Left ventricle myocardium inferior (tissue), 1 donor: ENCODE measurements at regions not wholly inside any gene's neighbourhood (a gene's known extent, or its start where the extent isn't known, plus 50 kb on each side); places are given as distances from the start of the nearest gene placed in this dataset.

Experiments used
- DNase-seq: peaks from one replicate; pipeline ENCODE4 v3.0.0-alpha.2; 2020
- H3K27ac ChIP-seq: fragments of 200-600 bp; replicated peaks from 2 replicates; pipeline ENCODE4 v1.8.0; 2021
- H3K27me3 ChIP-seq: fragments of 200-600 bp; 2 replicates; pipeline ENCODE4 v1.8.0; 2021; ENCODE audit warnings: low read depth
- H3K36me3 ChIP-seq: fragments of 200-600 bp; 2 replicates; pipeline ENCODE4 v1.8.0; 2021
- H3K4me1 ChIP-seq: fragments of 200-600 bp; 2 replicates; pipeline ENCODE4 v1.8.0; 2021
- H3K4me3 ChIP-seq: fragments of 200-600 bp; 2 replicates; pipeline ENCODE4 v1.8.0; 2021; ENCODE audit warnings: mild to moderate bottlenecking, moderate library complexity
- H3K9me3 ChIP-seq: fragments of 200-600 bp; replicated peaks from 2 replicates; pipeline ENCODE4 v1.8.0; 2021
- intact Hi-C: fragments of 100-400 bp; cut with micrococcal nuclease; formaldehyde crosslinking; loops from one replicate; pipeline ENCODE4 v1.11.0; 2022
- TF ChIP-seq, protein P1 (sequence below): fragments of 200-600 bp; IDR thresholded peaks from 2 replicates; pipeline ENCODE4 v1.8.0; 2021; ENCODE audit warnings: antibody characterized with exemption, mild to moderate bottlenecking, borderline replicate concordance
- donor health status: DM: no; HTN: yes; CAD: no; lungs with severe emphysema.

- peak overlapping the region; percentile 45 for H3K27ac ChIP-seq
- H3K4me1 ChIP-seq = peaks cover 30% of the 10 kb centered on the region
- TF ChIP-seq, protein P1, sequence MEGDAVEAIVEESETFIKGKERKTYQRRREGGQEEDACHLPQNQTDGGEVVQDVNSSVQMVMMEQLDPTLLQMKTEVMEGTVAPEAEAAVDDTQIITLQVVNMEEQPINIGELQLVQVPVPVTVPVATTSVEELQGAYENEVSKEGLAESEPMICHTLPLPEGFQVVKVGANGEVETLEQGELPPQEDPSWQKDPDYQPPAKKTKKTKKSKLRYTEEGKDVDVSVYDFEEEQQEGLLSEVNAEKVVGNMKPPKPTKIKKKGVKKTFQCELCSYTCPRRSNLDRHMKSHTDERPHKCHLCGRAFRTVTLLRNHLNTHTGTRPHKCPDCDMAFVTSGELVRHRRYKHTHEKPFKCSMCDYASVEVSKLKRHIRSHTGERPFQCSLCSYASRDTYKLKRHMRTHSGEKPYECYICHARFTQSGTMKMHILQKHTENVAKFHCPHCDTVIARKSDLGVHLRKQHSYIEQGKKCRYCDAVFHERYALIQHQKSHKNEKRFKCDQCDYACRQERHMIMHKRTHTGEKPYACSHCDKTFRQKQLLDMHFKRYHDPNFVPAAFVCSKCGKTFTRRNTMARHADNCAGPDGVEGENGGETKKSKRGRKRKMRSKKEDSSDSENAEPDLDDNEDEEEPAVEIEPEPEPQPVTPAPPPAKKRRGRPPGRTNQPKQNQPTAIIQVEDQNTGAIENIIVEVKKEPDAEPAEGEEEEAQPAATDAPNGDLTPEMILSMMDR = no peak
- no peak overlapping the region for H3K4me3 ChIP-seq
- no peaks in the 10 kb centered on the region for H3K36me3 ChIP-seq
- no peak for DNase-seq
- H3K9me3 ChIP-seq = no peaks in the 10 kb centered on the region
- intact Hi-C loops = no loop called here
- no peaks in the 10 kb centered on the region for H3K27me3 ChIP-seq
Observed at GRCh38 chr10:44196336-44196735, 188.6 kb downstream of the CXCL12 start.

GRCh38 chr10:44196008-44196320 is 188.9 kb downstream of the CXCL12 start:
- intact Hi-C loops = no loop called here
- no peaks in the 10 kb centered on the region for H3K27me3 ChIP-seq
- H3K4me1 ChIP-seq = peaks cover 30% of the 10 kb centered on the region
- peak overlapping the region; percentile 45 for H3K27ac ChIP-seq
- no peak for DNase-seq
- H3K36me3 ChIP-seq = no peaks in the 10 kb centered on the region
- TF ChIP-seq, protein P1 = no peak
- H3K4me3 ChIP-seq = no peak overlapping the region
- peaks cover 2% of the 10 kb centered on the region for H3K9me3 ChIP-seq

GRCh38 chr10:44195112-44196007 is 189.5 kb downstream of the CXCL12 start:
- peaks cover 30% of the 10 kb centered on the region for H3K4me1 ChIP-seq
- H3K36me3 ChIP-seq = no peaks in the 10 kb centered on the region
- H3K27ac ChIP-seq = peak overlapping the region; percentile 46
- TF ChIP-seq, protein P1 = no peak
- peak; percentile 46 for DNase-seq
- intact Hi-C loops = no loop called here
- peaks cover 8% of the 10 kb centered on the region for H3K9me3 ChIP-seq
- no peak overlapping the region for H3K4me3 ChIP-seq
- H3K27me3 ChIP-seq = no peaks in the 10 kb centered on the region

GRCh38 chr10:44194435-44194834 is 190.5 kb downstream of the CXCL12 start:
- no peak overlapping the region for H3K4me3 ChIP-seq
- TF ChIP-seq, protein P1 = no peak
- intact Hi-C loops = no loop called here
- H3K9me3 ChIP-seq = peaks cover 17% of the 10 kb centered on the region
- DNase-seq = no peak
- H3K4me1 ChIP-seq = peaks cover 30% of the 10 kb centered on the region
- no peaks in the 10 kb centered on the region for H3K36me3 ChIP-seq
- no peak overlapping the region for H3K27ac ChIP-seq
- H3K27me3 ChIP-seq = no peaks in the 10 kb centered on the region

DNA sequence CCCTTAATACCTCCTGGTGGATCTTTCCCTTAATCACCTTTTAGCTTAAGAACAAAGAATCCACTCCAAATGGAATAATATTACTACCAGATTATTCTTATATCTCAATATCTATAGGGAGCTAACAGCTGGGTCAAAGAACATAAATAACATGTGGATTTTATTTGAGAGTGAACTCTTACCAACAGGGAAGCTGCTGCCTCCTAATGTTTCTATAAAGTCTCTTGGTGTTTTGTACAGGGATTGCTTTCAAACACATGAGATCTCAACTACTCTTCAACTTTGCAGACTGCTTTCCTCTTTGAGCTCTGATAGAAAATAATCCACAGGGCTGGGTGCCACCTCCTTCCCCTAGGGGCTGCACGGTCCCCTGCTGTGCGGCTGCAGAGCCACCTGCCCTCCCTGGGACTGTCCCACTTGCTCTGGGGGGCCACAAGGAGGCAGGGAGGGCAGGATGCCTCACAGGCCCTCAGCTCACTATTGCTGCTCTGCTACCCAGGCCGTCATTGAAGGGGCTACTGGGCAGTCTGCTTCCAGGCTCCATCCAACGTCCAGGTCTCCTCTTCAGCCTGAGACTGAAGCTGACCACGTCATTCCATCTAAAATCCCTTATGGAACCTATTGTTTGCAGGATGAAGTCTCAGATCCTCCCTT is 191.2 kb downstream of the CXCL12 start:
- Histone ChIP-seq H3K36me3 (no peaks in the 10 kb centered on the region), H3K9me3 (peaks cover 17% of the 10 kb centered on the region), H3K27ac (no peak overlapping the region), H3K4me1 (peaks cover 25% of the 10 kb centered on the region), H3K4me3 (no peak overlapping the region), H3K27me3 (no peaks in the 10 kb centered on the region)
- TF ChIP-seq, protein P1 = no peak
- DNase-seq = no peak
- intact Hi-C loops = no loop called here
